NB4 (cell line): ENCODE measurements at regions not wholly inside any gene's neighbourhood (a gene's known extent, or its start where the extent isn't known, plus 50 kb on each side); places are given as distances from the start of the nearest gene placed in this dataset.

ENCODE experiments used
- DNase-seq: peaks from one replicate; pipeline ENCODE4 v3.0.0; 2010; ENCODE audit warnings: low read depth
- H3K4me3 ChIP-seq: one replicate; pipeline ENCODE4 v1.5.1; 2011; ENCODE audit warnings: mild to moderate bottlenecking, low read depth, low read length, moderate library complexity
- CTCF ChIP-seq: IDR thresholded peaks from one replicate; pipeline ENCODE4 v1.5.1; 2012; ENCODE audit warnings: low read depth, low read length
- MAX ChIP-seq: IDR thresholded peaks from 2 replicates; pipeline ENCODE4 v1.6.1; 2011; ENCODE audit warnings: low read depth, low read length
- MYC ChIP-seq: IDR thresholded peaks from 2 replicates; pipeline ENCODE4 v1.6.1; 2011; ENCODE audit warnings: low read depth, low read length
- POLR2A ChIP-seq: IDR thresholded peaks from 2 replicates; pipeline ENCODE4 v1.6.1; 2011; ENCODE audit warnings: mild to moderate bottlenecking; ENCODE audit not compliant: insufficient read length; ENCODE audit errors: extremely low read depth

GRCh38 chr15:69865369-69865768 lies 232.3 kb downstream of the TLE3 start:
- no peak for DNase-seq
- H3K4me3 ChIP-seq: no peak overlapping the region
- no peak for TF ChIP-seq POLR2A
- no peak for TF ChIP-seq MAX
- no peak for TF ChIP-seq MYC
- TF ChIP-seq CTCF: no peak

- no peak for TF ChIP-seq MYC
- TF ChIP-seq POLR2A: no peak
- no peak for TF ChIP-seq MAX
- no peak for TF ChIP-seq CTCF
- no peak overlapping the region for H3K4me3 ChIP-seq
- no peak for DNase-seq
Measured at GRCh38 chr15:69868756-69869155, 229.0 kb downstream of the TLE3 start.

GRCh38 chr15:69869291-69869690 lies 228.4 kb downstream of the TLE3 start:
- DNase-seq: no peak
- no peak overlapping the region for H3K4me3 ChIP-seq
- TF ChIP-seq CTCF (no peak), POLR2A (no peak), MYC (no peak), MAX (no peak)

- TF ChIP-seq POLR2A (no peak), CTCF (no peak)
- no peak for DNase-seq
- H3K4me3 ChIP-seq: no peak overlapping the region
Measured at GRCh38 chr15:69869881-69870505, 227.7 kb downstream of the TLE3 start.

GRCh38 chr15:69871511-69872134 lies 226.1 kb downstream of the TLE3 start:
- H3K4me3 ChIP-seq: no peak overlapping the region
- TF ChIP-seq MAX (no peak), CTCF (no peak), MYC (no peak), POLR2A (no peak)
- DNase-seq: no peak

GRCh38 chr15:69873807-69874206 lies 223.9 kb downstream of the TLE3 start:
- TF ChIP-seq POLR2A: no peak
- no peak for TF ChIP-seq CTCF
- no peak for TF ChIP-seq MYC
- TF ChIP-seq MAX: no peak
- no peak overlapping the region for H3K4me3 ChIP-seq
- DNase-seq: no peak
